ENCODE measurements at regions not wholly inside any gene's neighbourhood (a gene's known extent, or its start where the extent isn't known, plus 50 kb on each side); places are given as distances from the start of the nearest gene placed in this dataset.

GRCh38 chr4:144583658-144584057, 62.3 kb upstream of the HHIP start:
- no peak for ATAC-seq
- Mint-ChIP-seq H3K27ac (no peak overlapping the region), H3K4me3 (no peak overlapping the region), H3K9me3 (peaks cover 23% of the 10 kb centered on the region), H3K36me3 (peaks cover 11% of the 10 kb centered on the region), H3K4me1 (no peaks in the 10 kb centered on the region; the same call in 1 of the 2 replicates), H3K27me3 (ENCODE audit: low read depth) (no peaks in the 10 kb centered on the region)
- CTCF ChIA-PET, result no interaction called here
- TF ChIP-seq NFYB (CRISPR knock-in tag; conservative IDR thresholded peaks at IDR 0.05; ENCODE audit: low read depth), result no peak
- no peak for TF ChIP-seq USF2 (CRISPR knock-in tag; IDR thresholded peaks at IDR 0.05)
- no peak for TF ChIP-seq KAT7 (CRISPR knock-in tag; IDR thresholded peaks at IDR 0.05; ENCODE audit: borderline replicate concordance)
- TF ChIP-seq PRRX2 (CRISPR knock-in tag; IDR thresholded peaks at IDR 0.05), result no peak
- TF ChIP-seq TP53 (CRISPR knock-in tag; IDR thresholded peaks at IDR 0.05), result no peak
- TF ChIP-seq ZMAT4 (CRISPR knock-in tag; IDR thresholded peaks at IDR 0.05), result no peak
- no peak for TF ChIP-seq MLX (CRISPR knock-in tag; IDR thresholded peaks at IDR 0.05)
- DNase-seq (ENCODE audit: low spot score), result no peak
- POLR2A ChIA-PET, result no interaction called here

GRCh38 chr4:144584428-144584827, 61.5 kb upstream of the HHIP start:
- no peak for ATAC-seq
- H3K27ac Mint-ChIP-seq, result no peak overlapping the region
- no peak overlapping the region for H3K4me3 Mint-ChIP-seq
- DNase-seq (ENCODE audit: low spot score), result no peak
- H3K9me3 Mint-ChIP-seq, result peaks cover 23% of the 10 kb centered on the region
- H3K27me3 Mint-ChIP-seq (ENCODE audit: low read depth), result no peaks in the 10 kb centered on the region
- no peaks in the 10 kb centered on the region; the same call in 1 of the 2 replicates for H3K4me1 Mint-ChIP-seq
- POLR2A ChIA-PET, result no interaction called here
- CTCF ChIA-PET, result no interaction called here
- TF ChIP-seq ATF6 (CRISPR knock-in tag; IDR thresholded peaks at IDR 0.05), result no peak
- no peak for TF ChIP-seq SMAD3 (CRISPR knock-in tag; IDR thresholded peaks at IDR 0.05; ENCODE audit: borderline replicate concordance)
- no peak for TF ChIP-seq ZNF396 (CRISPR knock-in tag; IDR thresholded peaks at IDR 0.05; ENCODE audit: borderline replicate concordance)
- no peak for TF ChIP-seq MAX (CRISPR knock-in tag; IDR thresholded peaks at IDR 0.05)
- no peak for TF ChIP-seq STAT6 (CRISPR knock-in tag; conservative IDR thresholded peaks at IDR 0.05; ENCODE audit: low read depth)
- no peak for TF ChIP-seq FOXP4 (CRISPR knock-in tag; IDR thresholded peaks at IDR 0.05)
- no peak for TF ChIP-seq E2F1 (CRISPR knock-in tag; IDR thresholded peaks at IDR 0.05)
- no peak for TF ChIP-seq AR (CRISPR knock-in tag; IDR thresholded peaks at IDR 0.05)
- no peak for TF ChIP-seq NFATC4 (CRISPR knock-in tag; IDR thresholded peaks at IDR 0.05)
- no peak for TF ChIP-seq IRF2 (CRISPR knock-in tag; IDR thresholded peaks at IDR 0.05; ENCODE audit: borderline replicate concordance, low read depth)
- no peak for TF ChIP-seq RELA (CRISPR knock-in tag; IDR thresholded peaks at IDR 0.05; ENCODE audit: borderline replicate concordance)
- TF ChIP-seq SP1 (CRISPR knock-in tag; conservative IDR thresholded peaks at IDR 0.05), result no peak
- TF ChIP-seq HMGA2 (CRISPR knock-in tag; IDR thresholded peaks at IDR 0.05), result no peak
- peaks cover 11% of the 10 kb centered on the region for H3K36me3 Mint-ChIP-seq

All from WTC11 (cell line).